SK-N-MC (cell line): ENCODE measurements at regions not wholly inside any gene's neighbourhood (a gene's known extent, or its start where the extent isn't known, plus 50 kb on each side); places are given as distances from the start of the nearest gene placed in this dataset.

Experiments
- EZH2 ChIP-seq: fragments of 200-600 bp; sonication (generic); IDR thresholded peaks from one replicate; pipeline ENCODE4 v1.6.1; 2017; ENCODE audit warnings: antibody characterized with exemption
- FOXP2 ChIP-seq: optimal IDR thresholded peaks from 2 replicates; pipeline ENCODE3; 2011; ENCODE audit warnings: mild to moderate bottlenecking, moderate library complexity; ENCODE audit not compliant: insufficient read depth; ENCODE audit errors: extremely low read length, control extremely low read depth
- POLR2AphosphoS5 ChIP-seq: IDR thresholded peaks from 2 replicates; pipeline ENCODE4 v1.6.1; 2012; ENCODE audit warnings: mild to moderate bottlenecking, low read depth, low read length, borderline replicate concordance

DNA sequence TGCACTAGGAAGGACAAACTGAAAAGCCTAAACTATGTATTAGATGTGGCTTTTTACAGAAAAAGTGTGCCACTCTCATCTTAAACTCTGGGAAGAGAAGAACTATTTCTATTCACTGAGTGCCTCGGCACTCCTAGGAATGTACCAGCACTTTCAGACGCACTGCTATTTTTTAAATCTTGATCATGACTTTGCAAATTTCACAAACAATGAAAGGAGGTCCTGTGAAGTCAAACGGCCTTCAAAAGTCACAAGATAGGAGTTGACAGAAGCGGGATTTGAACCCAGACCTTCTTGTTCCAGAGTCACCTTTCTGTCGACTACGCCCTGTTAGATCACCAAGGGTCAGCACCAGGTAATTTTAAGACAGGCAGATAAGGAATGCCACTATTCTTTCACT lies 365.4 kb downstream of the VRK1 start:
- TF ChIP-seq EZH2 (no peak), POLR2AphosphoS5 (no peak), FOXP2 (no peak)
